Suppressor macrophage (primary cell): ENCODE measurements at regions not wholly inside any gene's neighbourhood (a gene's known extent, or its start where the extent isn't known, plus 50 kb on each side); places are given as distances from the start of the nearest gene placed in this dataset.

ENCODE experiments used
- DNase-seq, 4 experiments: peaks; one replicate each; pipeline ENCODE4 v3.0.0-alpha.2; 2020 to 2022

- no peak for DNase-seq
Observed at GRCh38 chr18:23387265-23387664, 65.8 kb upstream of the RIOK3 start.

DNA sequence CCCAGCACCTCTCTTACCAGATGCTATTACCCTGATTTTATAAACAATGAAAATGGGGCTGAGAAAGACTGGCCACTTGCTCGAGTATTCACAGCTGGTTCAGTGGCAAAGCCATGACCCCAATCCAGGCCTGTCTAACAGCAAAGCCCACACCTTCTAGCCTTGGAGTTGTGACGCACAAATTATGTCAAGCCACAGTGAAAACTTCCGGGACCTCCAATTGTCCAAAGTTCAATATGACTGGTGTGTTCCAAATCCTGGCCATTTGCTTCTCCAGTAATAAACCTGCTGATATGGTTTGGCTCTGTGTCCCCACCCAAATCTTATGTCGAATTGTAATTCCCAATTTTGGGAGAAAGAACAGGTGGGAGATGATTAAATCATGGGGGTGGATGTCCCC lies 64.7 kb upstream of the RIOK3 start:
- DNase-seq, result no peak

GRCh38 chr18:23391156-23391555 lies 61.9 kb upstream of the RIOK3 start:
- no peak for DNase-seq

DNA sequence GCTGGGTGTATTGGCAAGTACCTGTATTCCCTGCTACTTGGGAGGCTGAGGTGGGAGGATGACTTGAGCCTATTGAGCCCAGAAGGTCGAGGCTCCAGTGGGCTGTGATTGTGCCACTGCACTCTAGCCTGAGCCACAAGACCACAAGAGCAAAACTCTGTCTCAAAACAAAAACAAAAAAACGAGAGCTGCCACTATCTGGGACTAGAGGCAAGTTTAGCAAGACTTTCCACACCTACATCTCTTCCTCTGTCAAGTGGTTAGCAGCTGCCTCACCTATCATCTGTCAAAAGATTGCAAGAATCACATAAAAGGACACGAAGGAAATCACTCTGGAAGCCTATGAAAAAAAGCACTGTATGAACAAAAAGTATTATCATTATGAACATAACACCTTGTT lies 55.2 kb upstream of the RIOK3 start:
- DNase-seq, result no peak

DNA sequence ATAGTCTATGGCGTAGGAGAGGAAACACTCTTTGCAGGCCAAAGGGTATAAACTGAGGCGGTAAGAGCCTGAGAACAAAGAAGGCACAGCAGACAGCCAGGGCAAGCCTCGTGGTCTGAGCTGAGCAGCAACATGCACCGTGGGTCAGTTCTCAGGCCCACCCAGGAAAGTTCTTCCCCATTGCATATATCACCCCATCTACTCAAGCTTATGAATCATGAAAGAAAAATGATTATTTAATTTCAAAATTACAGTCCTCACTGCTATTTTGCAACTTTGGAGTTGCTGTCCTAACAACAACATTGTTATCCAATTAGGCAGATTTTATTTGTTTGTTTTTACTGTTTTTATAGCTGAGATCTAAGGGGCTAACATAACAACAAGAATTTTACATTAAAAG lies 54.7 kb upstream of the RIOK3 start:
- no peak for DNase-seq

DNA sequence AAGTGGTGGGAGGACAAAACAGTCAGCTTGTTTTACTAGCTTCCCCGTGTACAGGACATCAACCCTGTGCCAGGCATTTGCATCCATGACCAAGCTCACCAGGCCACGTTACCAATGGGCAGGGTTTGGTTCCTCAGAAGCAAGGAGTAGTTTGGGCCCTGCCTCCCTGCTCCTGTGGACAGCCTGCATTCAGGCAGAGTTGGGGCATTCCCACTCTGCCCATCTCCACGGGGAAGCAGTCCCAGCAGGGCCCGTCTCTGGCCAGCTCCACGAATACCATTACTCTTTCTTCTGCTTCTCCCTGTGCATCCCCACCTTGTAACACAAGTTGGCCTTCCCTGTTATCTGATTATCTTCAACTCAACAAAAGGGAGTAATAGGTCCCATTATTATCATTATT lies 54.0 kb upstream of the RIOK3 start:
- DNase-seq, result peak in 1 of 4 experiments; percentile 3

DNA sequence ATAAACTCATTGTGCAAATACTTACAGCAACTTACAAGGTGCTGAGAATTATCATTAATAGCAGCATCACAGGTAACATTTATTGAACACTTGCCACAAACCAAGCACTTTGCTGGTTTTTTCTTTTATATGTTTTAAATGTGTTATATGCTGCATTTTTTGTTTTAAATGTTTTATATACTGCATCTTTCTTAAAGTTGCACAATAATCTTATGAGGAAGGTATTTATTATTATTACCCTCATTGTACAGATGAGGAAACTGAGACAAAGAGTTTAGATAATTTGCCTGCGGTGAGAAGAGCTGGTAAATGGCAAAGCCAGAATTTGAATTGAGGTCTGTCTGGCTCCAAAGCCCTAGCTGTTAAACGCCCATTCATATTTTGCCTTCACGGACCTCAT lies 52.2 kb upstream of the RIOK3 start:
- DNase-seq, result no peak

- DNase-seq, result no peak
Observed at GRCh38 chr18:23401400-23402347, 51.4 kb upstream of the RIOK3 start.
